Heart left ventricle (tissue), 16 donors: ENCODE measurements at regions not wholly inside any gene's neighbourhood (a gene's known extent, or its start where the extent isn't known, plus 50 kb on each side); places are given as distances from the start of the nearest gene placed in this dataset.
A peak's percentile ranks its signal among the peaks of the same experiment; 100 is the strongest.

Experiments
- ATAC-seq, 4 donors: fragments of 200-7000 bp; cut with Tn5 transposase; one replicate each; pipeline ENCODE4 v1.9.1; 2020 to 2022; ENCODE audit warnings: moderate library complexity in 4 of 4, mild to moderate bottlenecking in 3 of 4, moderate number of reproducible peaks in 1 of 4
- DNase-seq, 5 donors: peaks; one replicate each; pipeline ENCODE4 v3.0.0-alpha.2; 2020
- H3K27ac ChIP-seq, 12 donors: fragments of 200-600 bp; sonication (generic) in 4 of 12; one replicate each; pipeline versions ENCODE4 v1.5.0 to v1.8.0; 2016 to 2022; ENCODE audit warnings: mild to moderate bottlenecking in 2 of 12
- H3K27me3 ChIP-seq, 9 donors: fragments of 200-600 bp; sonication (generic) in 2 of 9; one replicate each; pipeline versions ENCODE4 v1.5.1 to v1.8.0; 2016 to 2022; ENCODE audit warnings: mild to moderate bottlenecking in 3 of 9
- H3K36me3 ChIP-seq, 9 donors: fragments of 200-600 bp; sonication (generic) in 2 of 9; one replicate each; pipeline versions ENCODE4 v1.5.0 to v1.8.0; 2018 to 2022; ENCODE audit warnings: mild to moderate bottlenecking in 2 of 9
- H3K4me1 ChIP-seq, 12 donors: fragments of 200-600 bp; sonication (generic) in 4 of 12; one replicate each; pipeline versions ENCODE4 v1.5.0 to v1.8.0; 2016 to 2022; ENCODE audit warnings: mild to moderate bottlenecking in 3 of 12
- H3K4me3 ChIP-seq, 12 donors: fragments of 200-600 bp; sonication (generic) in 4 of 12; one replicate each; pipeline versions ENCODE4 v1.5.0 to v1.8.0; 2017 to 2022; ENCODE audit warnings: mild to moderate bottlenecking in 9 of 12, moderate library complexity in 4 of 12
- H3K9me3 ChIP-seq, 12 donors: fragments of 200-600 bp; sonication (generic) in 4 of 12; one replicate each; pipeline versions ENCODE4 v1.5.0 to v1.8.0; 2016 to 2022; ENCODE audit warnings: mild to moderate bottlenecking in 1 of 12
- POLR2A ChIP-seq, 2 donors: fragments of 450-650 bp; IDR thresholded peaks; one replicate each; pipeline ENCODE4 v1.6.1; 2017; ENCODE audit warnings: antibody characterized with exemption in 2 of 2, mild to moderate bottlenecking in 2 of 2, moderate library complexity in 2 of 2
- WGBS, 4 donors: extraction: QIAGEN DNeasy Blood & Tissue Kit in 2 of 4; methylation state at CpG; one replicate each; pipeline versions ENCODE4 v1.1.5 to v1.1.7; 2013 to 2018; 5-methylcytosine and 5-hydroxymethylcytosine counted together
- intact Hi-C, 10 donors: fragments of 100-400 bp; cut with DNase I; formaldehyde crosslinking; loops; one replicate each; pipeline versions ENCODE4 v1.11.1 to v1.14.2; 2022
- TF ChIP-seq, protein P1 (sequence below), 12 donors: fragments of 200-600 bp; sonication (generic) in 4 of 12; IDR thresholded peaks; one replicate each; pipeline versions ENCODE4 v1.5.0 to v1.8.0; 2018 to 2022; ENCODE audit warnings: antibody characterized with exemption in 12 of 12, mild to moderate bottlenecking in 5 of 12
- donor health status: ischemic (EF 13 %, LVEDD 7.1; RV severe dilation, severe dysfunction).
- donor health status: healthy with polysubstance abuse.
- donor health status: DM: no; HTN: yes; CAD: no.
- donor health status: DM: no; HTN: no; CAD: no.
- donor health status: ischemic (EF 25% LVEDD 6.9; RV normal size, moderate dysfunction).
- donor health status: ischemic (EF 25% LVEDD 5.7; RV mildly dilated, moderate dysfunction).
- donor health status: healthy.
- donor health status: DM: yes; HTN: yes; CAD: no.
- donor health status: ischemic (EF 35%, LVEDD 5.7; RV mildly dilated, moderate dysfunction).
- donor health status: nonischemic (EF 11% LVEDD 7.7; RV severe dilation, severe dysfunction).
- donor health status: DM: yes; HTN: yes; CAD: no.
- donor health status: PGD.
- donor health status: ischemic (EF 29% LVEDD 5.4; RV normal size, mild dysfunction).
- donor health status: nonischemic (EF 23%, LVEDD 6.1; RV moderate dilation, normal function).

GRCh38 chr3:102189956-102190723 is 244.7 kb upstream of the ZPLD1 start:
- ATAC-seq (peak in 2 of 4 donors; percentile 44 to 59), DNase-seq (no peak)
- Histone ChIP-seq H3K36me3 (no peaks in the 10 kb centered on the region), H3K4me3 (no peak overlapping the region), H3K4me1 (peaks cover 0 to 18% (median 2%) of the 10 kb centered on the region in 12 donors), H3K27ac (peak overlapping the region in 2 of 12 donors; percentile 9 to 14), H3K27me3 (no peaks in the 10 kb centered on the region), H3K9me3 (no peaks in the 10 kb centered on the region)
- TF ChIP-seq, protein P1, sequence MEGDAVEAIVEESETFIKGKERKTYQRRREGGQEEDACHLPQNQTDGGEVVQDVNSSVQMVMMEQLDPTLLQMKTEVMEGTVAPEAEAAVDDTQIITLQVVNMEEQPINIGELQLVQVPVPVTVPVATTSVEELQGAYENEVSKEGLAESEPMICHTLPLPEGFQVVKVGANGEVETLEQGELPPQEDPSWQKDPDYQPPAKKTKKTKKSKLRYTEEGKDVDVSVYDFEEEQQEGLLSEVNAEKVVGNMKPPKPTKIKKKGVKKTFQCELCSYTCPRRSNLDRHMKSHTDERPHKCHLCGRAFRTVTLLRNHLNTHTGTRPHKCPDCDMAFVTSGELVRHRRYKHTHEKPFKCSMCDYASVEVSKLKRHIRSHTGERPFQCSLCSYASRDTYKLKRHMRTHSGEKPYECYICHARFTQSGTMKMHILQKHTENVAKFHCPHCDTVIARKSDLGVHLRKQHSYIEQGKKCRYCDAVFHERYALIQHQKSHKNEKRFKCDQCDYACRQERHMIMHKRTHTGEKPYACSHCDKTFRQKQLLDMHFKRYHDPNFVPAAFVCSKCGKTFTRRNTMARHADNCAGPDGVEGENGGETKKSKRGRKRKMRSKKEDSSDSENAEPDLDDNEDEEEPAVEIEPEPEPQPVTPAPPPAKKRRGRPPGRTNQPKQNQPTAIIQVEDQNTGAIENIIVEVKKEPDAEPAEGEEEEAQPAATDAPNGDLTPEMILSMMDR (IDR thresholded peaks at IDR 0.05): no peak
- TF ChIP-seq POLR2A (IDR thresholded peaks at IDR 0.05): no peak
- intact Hi-C loops: loop anchor here in 2 of 10 donors (10.0 kb wide), 2 partner anchors 95 to 245 kb away; no protein-coding TSS in a partner anchor
- 81 to 87% (median 86%) methylated on average over 7 of the region's 7 CpGs for WGBS, 4 donors

GRCh38 chr3:102192575-102192974 is 242.2 kb upstream of the ZPLD1 start:
- Histone ChIP-seq H3K9me3 (no peaks in the 10 kb centered on the region), H3K27ac (no peak overlapping the region), H3K4me1 (peaks cover 0 to 25% (median 4%) of the 10 kb centered on the region in 12 donors), H3K27me3 (no peaks in the 10 kb centered on the region), H3K4me3 (no peak overlapping the region), H3K36me3 (no peaks in the 10 kb centered on the region)
- no peak for ATAC-seq
- no peak for DNase-seq
- WGBS, 4 donors: 78 to 96% (median 94%) methylated on average over 2 of the region's 2 CpGs
- TF ChIP-seq POLR2A (IDR thresholded peaks at IDR 0.05): no peak
- TF ChIP-seq, protein P1 (IDR thresholded peaks at IDR 0.05): no peak
- intact Hi-C loops: loop anchor here in 1 of 10 donors (10.0 kb wide), 1 partner anchor 248 kb away; no protein-coding TSS in a partner anchor

- Histone ChIP-seq H3K4me3 (no peak overlapping the region), H3K27ac (no peak overlapping the region), H3K36me3 (no peaks in the 10 kb centered on the region), H3K4me1 (peaks cover 0 to 25% (median 4%) of the 10 kb centered on the region in 12 donors), H3K27me3 (no peaks in the 10 kb centered on the region), H3K9me3 (no peaks in the 10 kb centered on the region)
- no peak for ATAC-seq
- TF ChIP-seq, protein P1 (IDR thresholded peaks at IDR 0.05): no peak
- no peak for TF ChIP-seq POLR2A (IDR thresholded peaks at IDR 0.05)
- intact Hi-C loops: loop anchor here in 1 of 10 donors (10.0 kb wide), 1 partner anchor 248 kb away; no protein-coding TSS in a partner anchor
- WGBS, 4 donors: 94 to 100% (median 99%) methylated on average over 1 of the region's 1 CpG
- DNase-seq: no peak
Measured at GRCh38 chr3:102193255-102193654, 241.6 kb upstream of the ZPLD1 start.

- Histone ChIP-seq H3K27me3 (no peaks in the 10 kb centered on the region), H3K36me3 (no peaks in the 10 kb centered on the region), H3K4me1 (peaks cover 0 to 25% (median 4%) of the 10 kb centered on the region in 12 donors), H3K9me3 (no peaks in the 10 kb centered on the region), H3K27ac (no peak overlapping the region), H3K4me3 (no peak overlapping the region)
- 81 to 87% (median 84%) methylated on average over 5 of the region's 5 CpGs for WGBS, 4 donors
- intact Hi-C loops: loop anchor here in 1 of 10 donors (10.0 kb wide), 1 partner anchor 249 kb away; no protein-coding TSS in a partner anchor
- ATAC-seq (no peak), DNase-seq (no peak)
- TF ChIP-seq, protein P1 (IDR thresholded peaks at IDR 0.05): no peak
Measured at GRCh38 chr3:102194001-102194400, 240.8 kb upstream of the ZPLD1 start.
